NOMO-1 treated with DMSO at 0.1 percent for 48 hours (cell line): ENCODE measurements at regions not wholly inside any gene's neighbourhood (a gene's known extent, or its start where the extent isn't known, plus 50 kb on each side); places are given as distances from the start of the nearest gene placed in this dataset.
"Not testable (repeated sequence)": the region's sequence is repeated elsewhere in the genome, so short reads cannot be mapped to it uniquely, and the experiment has no call there.

Experiments
- DNase-seq: peaks from one replicate; lab custom pipeline; 2025; ENCODE audit not compliant: unreplicated experiment; lab: John Stamatoyannopoulos, UW

DNA sequence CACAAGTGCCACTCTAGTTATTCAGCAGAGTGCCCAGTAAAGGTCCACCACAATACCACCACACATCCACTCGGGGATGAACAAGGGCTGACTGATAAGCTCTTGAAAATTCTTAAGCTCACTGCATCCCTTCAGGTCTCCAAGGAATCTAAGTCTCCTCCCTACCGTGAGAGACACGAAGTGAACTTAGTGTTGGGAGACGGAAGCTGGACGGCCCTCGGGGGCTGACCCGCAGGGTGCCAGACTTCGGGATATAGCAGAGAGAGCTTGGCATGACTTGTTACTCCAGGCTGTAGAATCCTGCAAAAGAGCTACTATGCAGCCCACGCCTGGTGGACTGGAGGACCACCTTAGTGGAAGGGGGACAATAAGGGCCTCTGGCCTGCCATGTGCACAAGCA, 75.1 kb downstream of the LYZL1 start:
- DNase-seq, result not testable (repeated sequence)

DNA sequence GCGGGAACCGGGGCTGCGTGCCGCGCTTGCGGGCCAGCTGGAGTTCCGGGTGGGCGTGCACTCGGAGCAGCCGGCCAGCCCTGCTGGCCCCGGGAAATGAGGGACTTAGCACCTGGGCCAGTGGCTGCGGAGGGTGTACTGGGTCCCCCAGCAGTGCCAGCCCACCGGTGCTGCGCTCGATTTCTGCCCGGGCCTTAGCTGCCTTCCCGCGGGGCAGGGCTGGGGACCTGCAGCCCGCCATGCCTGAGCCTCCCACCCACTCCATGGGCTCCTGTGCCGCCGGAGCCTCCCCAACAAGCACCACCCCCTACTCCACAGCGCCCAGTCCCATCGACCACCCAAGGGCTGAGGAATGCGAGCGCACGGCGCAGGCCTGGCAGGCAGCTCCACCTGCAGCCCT, 77.3 kb downstream of the LYZL1 start:
- not testable (repeated sequence) for DNase-seq

DNA sequence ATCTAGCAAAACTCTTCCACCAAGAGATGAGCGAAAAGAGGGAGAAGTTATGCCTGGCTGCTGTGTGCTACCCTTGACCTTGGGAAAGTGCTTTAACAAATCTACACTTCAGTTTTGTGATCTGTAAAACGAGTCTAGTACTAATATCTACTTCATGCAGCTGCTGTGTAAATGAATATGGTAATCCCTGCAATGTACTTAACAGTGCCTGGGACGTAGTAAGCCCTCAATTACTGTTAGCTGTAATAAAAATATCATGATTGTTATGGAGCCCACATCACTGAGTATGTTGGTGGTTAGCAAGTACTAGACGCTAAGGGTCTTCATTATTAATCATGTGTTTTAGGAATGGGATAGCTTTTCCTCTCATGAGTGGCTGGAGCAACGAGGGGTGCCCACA, 80.5 kb downstream of the LYZL1 start:
- DNase-seq, result no peak

DNA sequence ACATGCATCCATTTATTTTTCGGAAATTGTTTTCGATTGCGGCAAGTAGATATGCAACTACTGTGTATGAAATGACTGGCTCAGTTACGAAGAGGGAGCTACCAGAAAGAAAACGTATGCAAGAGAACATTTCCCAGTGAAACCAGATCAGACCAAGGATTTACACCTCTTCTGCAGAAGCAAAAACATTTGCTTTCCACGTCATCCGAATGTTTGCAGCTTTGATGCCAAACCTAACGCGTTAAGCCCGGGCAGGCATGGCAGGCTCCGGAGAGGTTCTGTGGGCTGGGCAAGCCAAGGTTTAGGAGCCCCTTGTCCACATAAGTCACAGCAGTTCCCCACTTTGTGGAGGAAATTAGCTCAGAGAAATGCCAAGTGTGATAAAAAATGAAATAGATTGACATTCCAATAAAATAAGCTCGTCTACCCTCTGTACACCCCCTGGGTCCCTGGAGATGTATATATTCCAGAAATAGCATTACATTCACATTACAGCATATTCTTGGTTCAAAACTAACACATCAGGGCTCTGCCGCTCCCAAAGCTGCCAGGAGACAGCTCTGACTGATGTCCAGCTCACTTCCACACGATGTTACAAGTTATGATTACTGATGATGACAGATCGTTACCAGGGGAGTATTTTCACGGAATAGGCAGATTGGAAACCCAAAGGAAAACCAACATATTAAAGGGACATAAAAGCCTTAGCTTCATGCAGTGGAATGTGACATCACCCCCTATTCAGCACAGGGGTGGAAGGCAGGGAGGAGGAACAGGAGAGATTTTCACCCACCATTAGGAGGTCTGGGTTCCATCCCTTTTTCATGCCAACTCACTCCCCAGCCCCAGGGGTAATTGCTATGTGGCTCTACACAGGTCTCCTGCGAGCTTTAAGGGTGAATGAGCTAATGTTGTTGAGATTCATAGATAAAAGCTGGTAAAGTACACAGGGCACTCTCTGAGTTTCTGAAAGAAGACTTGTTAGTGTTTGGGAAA, 81.5 kb downstream of the LYZL1 start:
- no peak for DNase-seq

DNA sequence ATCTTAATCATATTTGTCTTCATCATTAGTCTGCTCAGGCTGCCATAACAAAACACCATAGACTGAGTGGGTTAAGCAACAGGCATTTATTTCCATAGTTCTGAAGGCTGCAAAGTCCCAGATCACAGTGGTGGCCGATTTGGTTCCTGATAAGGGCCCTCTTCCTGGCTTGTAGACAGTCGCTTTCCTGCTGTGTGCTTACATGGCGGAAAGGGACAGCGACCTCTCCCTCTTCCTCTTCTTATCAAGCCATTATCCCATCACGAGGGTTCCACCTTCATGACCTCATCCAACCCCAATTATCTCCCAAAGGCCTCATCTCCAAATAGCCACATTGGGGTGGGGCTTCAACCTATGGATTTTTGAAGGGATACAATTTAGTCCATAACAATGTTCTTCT, 84.0 kb downstream of the LYZL1 start:
- DNase-seq, result no peak

DNA sequence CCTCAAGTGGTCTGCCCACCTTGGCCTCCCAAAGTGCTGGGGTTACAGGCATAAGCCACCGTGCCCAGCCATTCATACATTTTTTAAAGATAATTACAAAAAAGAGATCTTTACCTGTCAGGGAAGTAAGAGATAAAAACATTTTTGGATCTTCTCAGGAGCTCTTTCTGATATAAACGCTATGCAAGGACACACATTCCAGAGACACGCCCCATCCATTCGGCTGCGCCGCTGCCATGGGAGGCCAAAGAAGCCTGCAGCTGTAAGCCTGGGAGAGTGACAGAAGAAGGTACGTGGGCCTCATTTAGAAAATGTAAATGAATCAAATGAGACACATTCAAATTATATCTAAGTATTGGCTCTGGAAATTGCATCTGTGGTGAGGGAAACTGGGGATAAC, 85.3 kb downstream of the LYZL1 start:
- no peak for DNase-seq

DNA sequence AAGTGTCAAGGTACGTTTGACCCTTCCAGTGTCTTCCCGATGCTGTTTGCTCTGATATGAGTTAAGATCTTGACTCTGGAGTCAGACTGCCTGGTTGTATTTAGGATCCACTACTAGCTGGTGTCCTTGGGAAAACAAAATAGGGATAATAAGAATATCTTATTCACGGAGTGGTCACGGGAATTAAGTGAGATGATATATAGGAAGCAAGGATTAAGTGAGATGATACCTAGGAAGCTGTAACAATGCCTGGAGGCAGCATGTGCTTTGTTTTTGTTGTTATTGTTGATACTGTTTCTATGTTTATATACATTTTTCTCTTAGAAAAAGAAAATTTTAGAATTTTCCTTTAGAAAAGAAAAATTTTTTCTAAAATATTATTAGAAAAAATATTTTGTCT, 87.0 kb downstream of the LYZL1 start:
- no peak for DNase-seq

DNA sequence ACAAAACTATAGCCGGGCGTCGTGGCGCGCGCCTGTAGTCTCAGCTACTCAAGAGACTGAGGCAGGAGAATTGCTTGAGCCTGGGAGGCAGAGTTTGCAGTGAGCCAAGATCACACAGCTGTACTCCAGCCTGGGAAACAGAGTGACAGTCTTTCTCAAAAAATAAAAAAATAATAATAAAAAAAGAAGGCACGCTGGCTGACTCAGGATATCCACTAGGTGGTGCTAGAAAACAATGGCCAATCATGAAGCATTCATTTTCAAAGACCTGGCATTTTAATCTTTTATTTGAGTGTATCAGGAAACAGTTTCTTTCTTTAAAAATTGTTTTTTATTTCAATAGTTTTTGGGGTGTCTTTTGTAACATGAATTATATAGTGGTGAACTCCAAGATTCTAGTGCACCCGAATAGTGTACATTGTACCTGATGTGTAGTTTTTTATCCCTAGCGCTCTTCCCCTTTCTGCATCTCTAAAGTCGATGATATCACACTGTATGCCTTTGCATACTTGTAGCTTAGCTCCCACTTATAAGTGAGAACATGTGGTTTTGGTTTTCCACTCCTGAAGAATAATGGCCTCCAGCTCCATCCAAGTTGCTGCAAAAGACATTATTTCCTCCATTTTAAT, 88.6 kb downstream of the LYZL1 start:
- peak; percentile 18 for DNase-seq

DNA sequence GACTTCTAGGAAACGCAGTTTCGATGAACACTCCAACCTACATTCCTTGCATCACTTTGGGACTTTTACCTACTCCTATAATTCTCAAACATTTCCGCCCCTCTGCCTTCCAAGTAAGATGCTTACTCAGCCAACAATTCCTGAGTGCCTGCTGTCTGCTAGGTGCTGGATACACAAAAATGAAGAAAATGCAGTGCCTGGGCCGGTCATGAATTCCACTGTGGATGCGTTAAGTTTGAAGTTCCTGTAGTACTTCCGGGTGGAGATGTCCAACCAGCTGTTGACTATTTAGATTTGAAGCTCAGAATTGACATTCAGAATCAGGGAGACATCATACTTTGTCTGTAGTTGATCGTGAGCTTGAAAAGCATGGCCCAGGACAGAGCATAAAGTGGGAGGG, 89.2 kb downstream of the LYZL1 start:
- DNase-seq, result no peak

DNA sequence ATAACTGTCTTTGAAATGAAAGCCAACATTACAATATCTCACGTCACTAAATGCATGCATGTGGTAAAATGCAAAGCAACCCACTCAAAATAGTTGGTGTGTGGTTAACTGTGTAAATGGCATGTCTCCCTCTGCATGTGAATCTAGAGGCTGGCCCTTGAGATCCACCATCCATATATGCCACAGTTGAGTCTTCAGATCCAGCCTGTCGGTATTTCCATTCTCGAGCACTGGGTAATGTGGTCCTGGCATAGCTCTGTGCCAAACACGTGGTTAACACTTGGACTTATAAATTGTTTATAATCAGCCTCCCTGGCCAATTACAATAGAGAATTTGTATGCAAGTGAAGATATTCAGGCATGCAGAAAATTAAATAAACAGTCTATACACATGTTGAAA, 90.3 kb downstream of the LYZL1 start:
- DNase-seq, result no peak

DNA sequence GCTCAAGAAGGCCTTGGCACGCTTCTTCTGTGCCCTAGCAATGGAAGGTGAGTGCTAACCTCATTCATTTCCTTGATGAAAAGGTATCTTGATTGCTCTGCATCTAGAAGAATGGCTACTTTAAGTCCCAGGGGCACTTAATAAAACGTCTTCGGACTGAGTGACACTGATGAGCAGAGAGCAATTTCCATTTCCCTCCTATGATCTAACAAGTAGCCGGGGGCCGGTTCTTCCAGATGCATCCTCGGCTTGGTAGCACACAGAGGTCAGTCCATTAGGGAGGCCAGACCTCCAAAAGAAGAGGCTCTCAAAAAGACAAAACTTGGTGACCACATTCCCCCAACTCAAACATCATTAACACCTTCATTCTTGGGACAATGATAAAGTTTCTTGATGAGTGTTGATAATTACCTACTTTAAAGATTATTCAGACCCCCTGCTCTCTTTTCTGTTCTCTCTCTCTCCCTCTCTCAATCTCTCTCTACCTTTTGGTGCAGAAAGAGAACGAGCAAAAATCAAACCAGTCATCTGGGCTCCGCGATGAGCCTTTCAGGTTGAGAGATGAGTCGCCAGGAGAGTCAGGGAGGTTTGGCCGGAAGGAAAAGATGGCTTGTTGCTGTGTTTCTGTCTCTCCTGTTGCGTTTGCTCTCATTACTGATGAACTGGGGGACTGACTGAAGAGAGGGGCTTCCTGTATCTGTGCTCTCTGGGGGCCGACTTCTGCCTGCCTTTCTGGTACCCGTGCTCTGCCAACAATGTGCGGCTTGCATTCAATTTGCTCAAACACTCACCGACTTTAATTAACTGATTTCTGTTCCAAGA, 91.1 kb downstream of the LYZL1 start:
- DNase-seq, result not testable (repeated sequence)

DNA sequence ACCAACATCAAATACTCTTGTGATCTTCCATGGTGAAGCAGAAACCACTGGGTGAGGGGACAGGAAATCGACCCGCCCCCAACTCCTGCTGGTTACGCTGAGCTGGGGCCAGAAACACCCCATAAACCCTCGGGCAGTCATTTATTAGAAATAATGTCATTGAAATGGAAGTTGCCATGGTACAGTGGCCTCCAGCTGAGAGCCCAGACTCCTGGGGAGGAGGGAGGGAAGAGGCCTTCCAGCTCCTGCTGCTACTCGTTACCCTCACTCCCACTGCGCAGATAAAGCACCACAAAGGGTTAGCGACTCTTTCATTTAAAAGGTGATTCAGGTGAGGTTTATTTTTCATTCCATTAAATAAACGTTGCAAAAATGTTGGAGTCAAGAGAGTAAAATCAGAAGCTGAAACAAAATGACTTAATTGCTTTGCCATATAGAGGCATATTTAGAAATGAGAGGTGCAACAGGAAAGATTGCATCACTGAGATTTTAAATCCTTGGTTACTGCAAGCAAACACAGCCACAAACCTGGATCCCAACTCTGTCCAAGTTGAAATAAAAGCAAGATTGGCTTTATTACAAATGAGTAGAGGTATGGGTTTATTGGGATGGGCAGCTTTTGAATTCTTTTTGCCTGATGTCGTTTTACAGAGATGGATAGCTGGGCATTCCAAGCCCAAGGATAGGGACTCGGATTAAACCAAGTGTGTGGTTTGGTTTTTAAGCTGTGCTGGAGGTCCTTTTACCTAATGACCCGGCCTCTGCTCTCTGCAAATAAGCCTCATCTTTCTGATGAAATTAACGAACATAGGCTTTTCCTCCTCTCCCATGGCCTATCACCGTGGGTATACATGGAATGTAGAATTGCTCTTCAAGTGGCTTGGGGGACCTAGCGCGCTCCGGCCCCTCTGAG, 92.0 kb downstream of the LYZL1 start:
- not testable (repeated sequence) for DNase-seq

DNA sequence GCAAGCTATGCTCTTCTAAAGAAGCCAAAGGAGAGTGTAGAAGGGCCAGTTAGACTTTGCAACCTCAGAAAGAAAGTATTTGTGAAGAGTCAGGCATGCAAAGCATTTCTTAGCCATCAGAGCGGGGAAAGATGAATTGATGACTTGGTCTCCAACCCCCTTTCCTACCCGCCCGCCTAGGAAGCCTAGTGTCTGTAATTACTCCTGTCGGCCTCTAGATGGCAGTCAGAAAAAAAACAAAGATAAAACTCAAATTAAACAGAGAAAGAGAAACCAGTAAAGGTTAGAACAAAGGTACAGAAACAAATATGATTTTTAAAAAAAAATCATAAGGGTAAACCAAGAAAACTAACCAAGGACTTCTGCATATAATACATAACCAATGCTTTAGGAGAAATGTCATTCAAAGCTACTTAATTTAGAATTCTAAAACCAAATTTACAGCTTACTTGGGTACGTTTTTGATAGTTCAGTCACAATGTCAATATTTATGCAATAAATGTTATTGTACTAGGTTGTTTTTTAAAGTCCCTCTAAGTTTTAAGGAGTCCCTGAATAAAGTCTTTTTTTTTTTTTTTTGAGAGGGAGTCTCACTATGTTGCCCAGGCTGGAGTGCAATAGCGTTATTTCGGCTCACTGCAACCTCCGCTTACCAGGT, 97.6 kb downstream of the LYZL1 start:
- DNase-seq, result peak; percentile 21

DNA sequence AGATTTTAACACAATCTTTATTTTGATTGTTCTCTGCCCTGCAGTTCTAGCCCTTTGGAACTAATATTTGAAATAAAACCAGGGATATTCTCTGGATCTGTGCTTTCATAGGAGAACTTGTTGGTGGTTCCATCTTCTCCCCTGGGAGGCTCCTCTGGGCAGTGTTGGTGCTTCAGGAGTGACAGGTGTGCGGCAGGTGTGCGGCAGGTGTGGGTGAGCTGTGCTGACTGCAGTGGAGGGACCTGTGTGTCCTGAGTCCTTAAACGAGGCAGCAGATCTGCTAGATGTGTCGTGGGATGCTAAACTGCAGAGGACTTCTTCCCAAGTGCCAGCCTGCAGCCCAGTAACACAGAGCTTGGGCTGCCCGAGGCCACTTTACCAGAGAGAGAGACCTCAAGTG, 98.4 kb downstream of the LYZL1 start:
- DNase-seq, result no peak

DNA sequence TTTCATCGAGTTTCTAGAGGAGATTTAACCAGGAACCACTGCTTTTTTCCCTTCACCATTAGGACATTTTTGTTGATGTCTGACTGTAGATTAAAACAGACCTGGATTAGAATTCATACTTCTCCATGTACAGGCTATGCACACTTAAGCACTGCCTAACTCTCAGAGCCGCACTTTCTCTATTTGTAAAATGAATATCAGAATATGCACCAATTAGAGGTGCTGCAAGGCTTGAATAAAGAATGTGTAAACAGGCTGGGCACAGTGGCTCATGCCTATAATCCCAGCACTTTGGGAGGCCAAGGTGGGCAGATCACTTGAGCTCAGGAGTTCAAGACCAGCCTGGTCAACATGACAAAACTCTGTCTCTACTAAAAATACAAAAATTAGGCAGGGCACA, 99.2 kb downstream of the LYZL1 start:
- DNase-seq, result not testable (repeated sequence)

DNA sequence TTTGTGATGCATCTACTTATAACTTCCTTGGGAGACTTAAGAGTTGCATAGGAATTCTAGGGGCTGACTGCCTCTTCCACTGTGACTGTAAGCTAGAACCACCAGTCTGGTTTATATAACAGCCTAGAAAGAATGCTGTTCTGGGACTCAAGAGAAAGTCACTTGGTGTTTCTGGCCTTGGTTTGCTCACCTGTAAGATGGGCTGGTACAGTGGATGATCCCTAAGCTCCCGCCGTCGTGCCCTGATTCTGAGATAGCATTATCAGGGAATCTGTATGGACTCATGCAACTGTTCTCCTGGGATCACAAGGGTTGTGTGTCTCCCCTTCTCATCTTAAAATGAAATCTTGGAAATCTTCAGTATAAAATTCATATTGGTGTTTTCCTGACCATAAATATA, 100.6 kb downstream of the LYZL1 start:
- no peak for DNase-seq

DNA sequence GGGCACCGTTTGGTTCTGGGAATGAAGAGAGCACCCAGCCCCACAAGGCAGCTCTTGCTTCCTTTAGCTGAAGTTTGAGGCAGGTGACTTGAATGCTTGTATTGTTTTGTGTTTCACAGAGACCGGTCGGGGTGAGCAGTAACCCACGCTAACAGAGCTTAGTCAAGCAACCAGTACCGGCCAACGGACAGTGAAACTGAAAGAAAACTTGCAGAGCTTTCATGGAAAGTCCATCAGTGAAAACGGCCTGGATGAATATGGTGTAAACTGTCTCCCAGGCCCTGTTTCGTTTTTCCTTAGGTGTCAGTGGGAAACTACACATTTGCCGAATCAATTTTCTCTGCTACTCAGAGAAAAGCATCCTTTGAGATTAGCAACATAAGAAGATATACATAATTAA, 101.1 kb downstream of the LYZL1 start:
- no peak for DNase-seq

DNA sequence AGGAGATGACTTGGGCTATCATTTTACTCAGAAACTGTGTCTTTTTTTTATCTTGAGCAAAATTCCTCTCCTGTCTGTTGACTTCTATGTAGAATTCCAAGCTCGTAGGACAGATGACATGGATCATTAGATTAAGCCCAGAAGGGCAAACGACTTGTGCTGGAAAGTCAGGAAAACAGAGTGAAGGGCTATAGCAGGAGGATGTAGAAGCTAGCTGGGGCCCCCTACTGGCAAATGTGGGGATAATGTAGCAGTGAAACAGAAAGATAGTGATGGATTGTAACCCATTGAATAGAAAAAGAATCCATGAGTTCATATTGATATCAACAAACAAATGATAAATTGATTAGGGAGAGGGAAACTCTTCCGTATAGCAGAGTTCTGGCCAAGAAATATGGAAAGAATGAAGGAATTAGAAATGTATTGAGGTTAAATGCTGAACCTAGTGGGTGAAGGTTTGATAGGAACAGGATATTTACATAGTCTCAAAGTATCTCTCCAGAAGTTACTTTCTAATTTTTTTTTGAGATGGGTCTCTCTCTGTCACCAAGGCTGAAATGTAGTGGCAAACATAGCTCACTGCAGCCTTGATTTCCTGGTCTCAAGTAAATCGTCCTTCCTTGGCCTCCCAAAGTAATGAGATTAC, 103.6 kb downstream of the LYZL1 start:
- peak; percentile 2 for DNase-seq

DNA sequence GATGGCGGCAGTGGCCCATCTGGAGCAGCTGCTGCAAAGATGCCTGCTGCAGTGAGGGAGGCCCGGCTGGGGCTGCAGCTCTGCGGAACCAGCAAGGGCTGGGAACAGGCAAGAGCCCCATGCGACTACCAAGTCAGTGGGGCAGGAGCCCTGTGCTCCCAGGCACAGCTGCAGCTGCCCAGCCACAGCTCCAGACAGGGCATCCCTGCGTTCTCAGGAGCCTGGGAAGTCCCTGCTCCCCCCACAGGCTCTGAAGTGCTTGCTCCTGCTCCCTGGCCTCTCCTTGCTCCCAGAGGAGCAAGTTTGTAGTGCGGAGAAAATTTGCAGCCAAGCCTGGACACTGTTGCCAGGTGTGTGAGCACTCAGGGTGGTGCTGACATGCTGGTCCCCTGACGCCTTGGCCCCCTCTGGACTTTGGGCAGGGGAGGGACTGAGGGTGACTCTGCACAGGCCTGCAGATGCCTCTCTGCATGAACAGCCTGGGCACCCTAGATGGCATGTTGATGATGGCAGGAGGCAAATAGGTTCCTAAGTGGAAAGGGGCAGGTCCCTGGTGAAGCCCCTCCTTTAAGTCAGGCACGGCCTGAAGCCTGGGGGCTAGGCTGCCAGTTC, 105.6 kb downstream of the LYZL1 start:
- no peak for DNase-seq
